Activated CD8-positive, alpha-beta memory T cell treated with anti-CD3 and anti-CD28 coated beads, Interleukin-2, amount 50 U/mL, for 4 hours (primary cell): ENCODE measurements at regions not wholly inside any gene's neighbourhood (a gene's known extent, or its start where the extent isn't known, plus 50 kb on each side); places are given as distances from the start of the nearest gene placed in this dataset.

ENCODE experiments used
- DNase-seq: peaks from one replicate; pipeline ENCODE4 v3.0.0-alpha.2; 2020

DNA sequence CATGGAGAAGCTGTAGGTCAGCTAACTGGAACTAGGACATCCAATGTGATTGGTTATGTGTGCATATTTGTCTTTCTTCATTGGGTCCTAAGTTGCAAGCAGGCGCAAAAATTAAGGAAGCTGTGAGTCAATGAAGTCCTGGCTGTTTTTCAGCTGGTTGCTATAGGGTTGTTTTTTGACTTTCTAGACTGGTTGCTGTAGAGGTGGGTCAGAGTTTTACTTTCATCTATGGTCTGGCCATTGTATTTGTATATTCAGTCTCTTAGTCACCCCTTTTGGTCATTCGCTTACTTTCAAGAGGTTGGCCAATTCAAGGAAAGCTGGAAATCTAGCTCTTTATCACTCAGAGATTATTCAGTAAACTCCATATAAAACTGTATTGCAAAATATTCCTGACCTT lies 62.0 kb upstream of the AMZ2 start:
- no peak for DNase-seq

DNA sequence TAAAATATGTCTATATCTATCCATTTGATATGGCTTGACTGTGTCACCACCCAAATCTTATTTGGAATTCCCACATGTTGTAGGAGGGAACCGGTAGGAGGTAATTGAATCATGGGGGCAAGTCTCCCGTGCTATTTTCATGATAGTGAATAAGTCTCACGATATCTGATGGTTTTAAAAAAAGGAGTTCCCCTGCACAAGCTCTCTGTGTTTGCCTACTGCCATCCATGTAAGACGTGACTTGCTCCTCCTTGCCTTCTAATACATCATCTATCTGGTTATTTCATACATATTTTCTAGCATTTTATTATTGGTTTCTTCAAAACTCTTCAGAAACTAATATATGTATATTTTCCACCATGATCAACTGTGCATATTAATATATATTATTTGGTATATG lies 57.3 kb upstream of the AMZ2 start:
- no peak for DNase-seq

DNA sequence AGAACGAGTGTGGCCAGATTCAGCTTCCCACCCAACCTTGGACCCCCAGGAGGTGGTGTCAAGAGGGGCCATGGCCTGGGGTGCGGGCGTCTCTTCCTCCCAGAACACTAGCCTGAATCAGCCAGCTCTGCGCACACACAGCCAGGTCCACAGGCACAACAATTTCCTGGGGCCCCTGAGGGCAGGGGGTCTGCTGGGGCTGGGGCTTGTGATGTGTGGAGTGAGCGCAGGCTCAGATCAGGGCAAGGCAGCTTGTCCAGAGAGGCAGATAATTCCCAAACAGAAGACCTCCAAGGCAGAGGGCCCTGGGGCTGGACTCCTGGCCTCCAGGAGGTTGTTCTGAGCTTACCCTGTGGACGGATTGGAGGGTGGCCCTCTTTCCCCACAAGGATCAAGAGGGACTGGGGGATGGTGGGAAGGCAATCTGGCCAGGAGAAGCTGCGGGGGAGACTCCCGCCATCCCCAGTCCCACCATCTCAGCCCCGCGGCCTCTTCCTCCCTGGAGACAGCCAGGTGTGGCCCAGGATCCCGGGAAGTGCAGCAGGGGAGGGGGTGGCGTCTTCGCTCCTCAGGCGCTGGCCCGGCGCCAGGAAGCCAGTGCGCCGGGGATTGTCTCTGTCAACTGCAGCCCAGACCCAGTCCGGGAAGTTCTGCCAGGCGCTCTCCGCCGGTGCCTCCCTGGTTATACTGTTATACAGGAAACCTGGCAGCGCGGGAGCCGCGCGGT lies 52.0 kb upstream of the AMZ2 start:
- no peak for DNase-seq

DNA sequence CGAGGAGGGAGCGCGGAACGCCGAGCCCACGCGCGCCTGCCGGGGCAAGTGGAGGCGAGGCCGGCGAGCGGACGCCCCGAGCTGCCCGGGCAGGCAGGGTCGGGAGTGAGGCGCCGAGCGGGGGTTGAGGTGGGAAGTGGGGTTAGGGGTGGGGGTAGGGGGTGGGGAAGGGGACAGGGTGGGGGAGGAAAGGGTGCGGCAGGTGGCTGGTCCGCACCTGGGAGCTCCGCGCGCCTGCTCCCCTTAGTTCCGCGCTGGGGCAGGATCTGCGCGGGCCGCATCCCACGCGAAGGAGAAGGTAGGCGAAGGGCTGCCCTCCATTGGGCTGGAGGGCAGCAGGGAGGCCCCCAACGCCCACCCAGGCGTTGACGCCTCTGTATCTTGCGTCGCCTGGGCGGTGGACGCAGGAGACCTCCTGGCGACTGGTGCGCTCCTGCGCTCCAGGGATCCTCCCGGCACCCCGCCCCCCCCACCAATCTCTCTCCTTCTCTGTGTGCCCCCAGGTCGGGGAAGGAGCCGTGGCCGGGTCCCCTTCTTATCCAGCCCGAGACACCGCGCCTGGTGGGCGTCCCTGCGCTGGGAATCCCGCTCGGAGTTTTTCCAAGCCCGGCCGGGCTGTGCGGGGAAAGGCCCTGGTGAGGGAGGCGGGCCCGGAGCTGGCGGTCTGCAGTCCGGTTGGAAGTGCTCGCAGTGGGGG lies 51.3 kb upstream of the AMZ2 start:
- no peak for DNase-seq

DNA sequence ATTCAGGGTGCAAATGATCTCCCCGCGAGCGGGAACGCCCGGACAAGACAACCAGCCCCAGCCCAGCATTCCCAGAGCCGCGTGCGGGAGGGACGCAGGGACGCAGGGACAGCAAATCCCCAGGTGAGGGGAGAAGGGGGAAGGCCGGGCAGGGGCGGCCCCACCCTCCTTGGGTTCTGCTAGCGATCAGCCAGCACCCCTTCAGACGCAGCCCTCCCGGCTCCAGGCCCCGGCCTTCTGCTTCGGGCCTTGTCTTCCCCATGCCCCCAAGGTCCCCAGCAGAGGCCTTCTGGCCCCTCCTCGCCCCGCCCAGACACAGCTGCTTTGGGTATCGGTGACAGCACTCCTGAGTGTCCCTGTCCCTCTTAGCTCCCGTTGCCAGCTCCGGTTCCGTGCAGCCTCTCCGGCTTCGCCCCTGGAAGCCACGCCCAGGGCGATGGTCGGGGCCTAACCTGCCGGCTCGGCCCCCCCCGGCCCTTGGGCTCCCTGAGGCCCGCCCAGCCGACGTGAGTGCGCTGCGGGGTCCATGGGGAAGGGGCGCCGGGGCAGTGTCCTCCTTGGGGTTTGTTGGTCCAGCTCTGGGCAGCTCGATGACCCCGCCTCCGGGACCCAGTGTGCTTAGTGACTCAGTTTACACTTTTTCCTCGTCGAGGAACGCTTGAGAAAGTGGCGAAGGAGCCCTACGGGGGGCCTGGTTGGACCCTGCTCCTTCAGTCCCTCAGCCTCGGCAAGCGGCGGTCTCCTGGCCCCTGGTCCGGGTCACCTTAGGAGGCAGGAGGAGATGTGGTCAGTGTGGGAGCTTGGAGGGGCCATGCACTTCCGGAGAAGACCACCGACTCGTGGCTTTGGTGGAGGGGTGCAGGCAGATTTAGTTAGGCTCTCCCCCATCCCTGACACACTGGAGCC lies 50.5 kb upstream of the AMZ2 start:
- no peak for DNase-seq

DNA sequence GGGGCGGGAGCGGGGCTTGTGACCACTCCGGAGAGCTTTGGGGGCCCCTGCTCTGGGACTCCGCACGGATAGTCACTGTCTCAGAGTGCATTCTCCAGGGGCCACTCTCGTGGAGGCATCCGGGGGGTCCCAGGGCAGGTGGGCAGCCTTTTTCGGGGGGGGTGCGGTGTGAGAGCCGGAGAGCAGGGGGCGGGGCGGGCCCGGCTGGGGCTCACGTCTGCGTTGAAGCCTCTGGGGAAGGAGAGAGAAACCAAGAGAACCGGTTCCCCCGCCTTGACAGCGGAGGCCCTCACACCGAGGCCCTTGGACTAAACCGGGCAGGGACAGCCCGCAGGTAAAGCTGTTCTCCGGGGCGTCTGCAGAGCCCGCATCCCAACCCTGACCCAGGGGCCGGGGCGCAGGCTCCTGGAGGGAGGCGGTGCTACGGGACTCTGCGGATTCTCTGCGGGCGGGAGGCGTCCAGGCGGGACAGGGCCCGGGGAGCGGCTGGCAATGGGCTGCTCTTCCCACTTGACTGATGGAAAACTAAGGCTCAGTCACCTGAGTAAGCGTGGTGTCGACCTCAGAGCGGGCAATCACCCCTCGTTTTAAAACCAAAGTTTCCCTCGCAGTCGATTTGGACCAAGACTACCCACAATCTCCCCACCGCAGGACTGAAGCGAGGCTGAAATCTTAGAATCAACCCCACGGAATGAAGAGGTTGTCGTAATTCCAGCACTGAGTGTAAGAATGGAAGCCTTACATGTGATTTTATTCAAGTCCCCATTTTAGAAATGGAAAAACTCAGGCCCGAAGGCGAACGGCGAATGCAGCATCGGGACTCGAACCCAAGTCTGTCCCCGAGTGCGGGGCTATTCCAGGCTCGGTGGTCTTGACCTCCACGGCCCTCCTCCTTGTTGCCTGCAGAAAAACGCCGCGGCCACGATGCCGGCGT lies 49.6 kb upstream of the AMZ2 start:
- DNase-seq, result no peak
